Putamen (tissue), 1 donor: ENCODE measurements at regions not wholly inside any gene's neighbourhood (a gene's known extent, or its start where the extent isn't known, plus 50 kb on each side); places are given as distances from the start of the nearest gene placed in this dataset.
A peak's percentile ranks its signal among the peaks of the same experiment; 100 is the strongest.

Experiments used
- DNase-seq: peaks from one replicate; pipeline ENCODE4 v3.0.0-alpha.2; 2016; ENCODE audit warnings: low spot score

GRCh38 chr10:10901906-10902305, 115.8 kb upstream of the CELF2 start:
- no peak for DNase-seq

DNA sequence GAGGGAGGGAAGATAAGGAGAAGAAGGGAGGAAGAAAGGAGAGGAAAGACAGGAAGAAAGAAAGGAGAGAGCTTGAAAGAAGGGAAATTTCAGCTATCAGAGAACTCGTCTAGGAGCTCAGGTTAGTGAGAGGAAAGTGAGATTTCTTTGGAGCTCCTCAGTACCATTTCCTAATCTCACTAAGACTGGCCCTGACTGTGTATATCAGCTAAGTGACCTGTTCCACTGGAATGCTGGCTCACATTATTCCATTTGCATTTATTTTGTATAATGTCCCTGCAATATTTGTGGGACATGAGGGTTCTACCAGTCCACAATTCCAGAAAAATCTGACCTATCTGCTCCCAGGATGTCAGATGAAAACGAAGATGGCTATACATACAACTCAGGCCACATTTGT, 114.7 kb upstream of the CELF2 start:
- no peak for DNase-seq

DNA sequence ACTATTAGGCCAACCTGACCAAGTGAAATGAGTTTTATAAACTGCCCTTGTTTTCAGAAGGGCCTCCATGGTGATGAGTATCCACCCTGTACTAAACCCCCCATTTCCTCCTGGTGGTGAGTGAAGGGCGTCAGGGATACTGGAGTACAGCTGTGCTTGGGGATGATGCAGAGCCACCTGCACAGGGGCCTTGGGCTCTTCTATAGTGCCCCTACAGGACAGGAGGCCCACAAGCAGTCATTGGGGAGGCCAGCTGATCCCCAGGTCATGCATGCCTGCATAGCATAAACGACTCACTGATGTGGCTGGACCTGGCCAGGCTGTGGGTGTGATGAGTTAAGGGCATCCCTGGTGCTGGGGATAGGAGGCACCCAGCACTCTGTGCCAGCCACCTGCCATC, 114.1 kb upstream of the CELF2 start:
- no peak for DNase-seq

- no peak for DNase-seq
Measured at GRCh38 chr10:10910634-10911033, 107.0 kb upstream of the CELF2 start.

DNA sequence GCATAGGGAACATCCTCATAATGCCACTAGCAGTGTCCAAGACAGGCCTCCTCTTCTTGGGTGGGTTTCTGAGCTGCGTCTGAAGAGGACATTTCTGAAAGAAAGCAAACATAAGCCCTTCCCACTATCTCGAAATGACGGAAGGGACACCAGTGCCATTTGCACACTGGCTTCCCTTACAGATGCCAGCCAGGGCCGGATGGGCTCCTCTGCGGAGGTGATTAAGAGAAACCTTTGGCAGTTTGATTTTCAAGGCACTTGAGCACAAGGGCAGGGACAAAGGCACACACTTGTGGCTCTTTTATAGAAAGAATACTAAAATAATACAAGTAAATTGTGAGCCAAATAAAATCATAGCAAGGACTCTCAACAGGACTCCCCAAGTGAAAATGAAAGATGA, 106.6 kb upstream of the CELF2 start:
- DNase-seq, result no peak

- DNase-seq, result no peak
Measured at GRCh38 chr10:10911471-10911921, 106.2 kb upstream of the CELF2 start.

DNA sequence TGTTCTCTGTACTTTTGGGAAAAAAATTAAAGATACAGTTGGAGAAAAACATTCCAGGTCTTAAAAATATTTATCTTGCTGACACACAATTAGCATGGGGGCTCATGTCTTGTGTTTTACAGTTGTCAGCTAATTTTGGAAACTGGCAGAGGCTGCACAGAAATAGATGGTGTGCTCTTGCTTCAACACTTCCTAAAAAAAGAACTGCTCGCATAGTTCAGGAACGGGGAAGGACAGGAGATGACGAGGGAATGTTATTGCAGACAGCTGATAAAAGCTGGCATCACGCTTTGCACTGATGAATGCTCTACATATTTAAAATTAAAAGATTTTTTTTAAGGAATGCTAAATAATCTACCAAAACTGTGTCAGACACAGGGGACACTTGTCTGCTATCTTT, 103.5 kb upstream of the CELF2 start:
- DNase-seq, result peak; percentile 75

- DNase-seq, result no peak
Measured at GRCh38 chr10:10915215-10915614, 102.5 kb upstream of the CELF2 start.

- no peak for DNase-seq
Measured at GRCh38 chr10:10917031-10917430, 100.6 kb upstream of the CELF2 start.

- DNase-seq, result no peak
Measured at GRCh38 chr10:10919976-10920375, 97.7 kb upstream of the CELF2 start.

- no peak for DNase-seq
Measured at GRCh38 chr10:10921826-10922461, 95.7 kb upstream of the CELF2 start.

DNA sequence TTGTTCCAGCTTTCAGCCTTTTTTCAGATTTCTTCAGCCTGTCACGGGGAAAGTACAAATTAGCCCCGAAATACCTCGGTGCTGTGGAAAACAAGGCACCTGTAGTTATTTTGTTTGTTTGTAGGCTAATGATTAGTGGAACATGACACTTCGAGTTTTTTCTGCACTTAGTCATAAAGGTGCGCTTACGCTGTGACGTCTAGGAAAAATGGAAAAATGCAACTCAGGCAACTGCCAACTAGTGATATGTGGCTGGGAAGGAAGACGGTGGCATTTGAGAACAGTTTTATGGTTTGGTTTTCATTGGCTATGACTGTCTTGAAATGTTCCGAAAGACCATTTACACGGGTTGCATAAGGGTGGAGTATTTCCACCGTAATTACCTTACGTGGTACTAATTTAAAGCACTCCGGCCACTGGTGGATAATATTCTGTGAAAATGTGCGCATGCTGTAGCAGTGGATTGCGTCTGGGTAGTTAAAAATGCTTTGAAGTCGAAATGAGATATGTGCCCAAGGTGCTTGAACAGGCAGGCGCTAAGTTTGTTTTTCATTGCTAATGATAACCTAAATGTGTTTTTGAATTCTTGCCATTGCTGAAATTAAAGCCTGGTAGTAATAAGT, 94.5 kb upstream of the CELF2 start:
- no peak for DNase-seq

DNA sequence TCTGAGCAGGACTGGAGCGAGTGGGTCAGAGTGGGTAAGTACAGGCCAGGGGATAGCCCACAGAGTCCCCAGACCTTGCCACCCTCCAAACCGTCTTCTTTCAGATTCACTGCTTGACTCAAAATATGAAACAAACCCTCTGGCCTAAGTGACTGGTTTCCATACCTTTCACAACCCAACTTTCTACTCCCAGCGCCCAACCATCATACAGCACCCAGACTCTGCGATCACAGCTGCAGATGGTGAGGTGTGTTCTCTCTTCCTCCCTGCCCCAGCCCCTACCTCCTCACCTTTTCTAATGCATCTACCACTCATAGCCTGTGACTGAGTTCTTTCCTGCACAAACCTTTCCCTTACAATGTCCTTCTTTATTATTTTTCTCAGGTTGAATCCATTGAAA, 92.0 kb upstream of the CELF2 start:
- no peak for DNase-seq

- DNase-seq, result no peak
Measured at GRCh38 chr10:10927608-10928007, 90.1 kb upstream of the CELF2 start.

- DNase-seq, result no peak
Measured at GRCh38 chr10:10930979-10931743, 86.5 kb upstream of the CELF2 start.

- DNase-seq, result no peak
Measured at GRCh38 chr10:10935032-10935431, 82.6 kb upstream of the CELF2 start.

- no peak for DNase-seq
Measured at GRCh38 chr10:10938676-10939075, 79.0 kb upstream of the CELF2 start.

- no peak for DNase-seq
Measured at GRCh38 chr10:10941127-10941730, 76.4 kb upstream of the CELF2 start.

DNA sequence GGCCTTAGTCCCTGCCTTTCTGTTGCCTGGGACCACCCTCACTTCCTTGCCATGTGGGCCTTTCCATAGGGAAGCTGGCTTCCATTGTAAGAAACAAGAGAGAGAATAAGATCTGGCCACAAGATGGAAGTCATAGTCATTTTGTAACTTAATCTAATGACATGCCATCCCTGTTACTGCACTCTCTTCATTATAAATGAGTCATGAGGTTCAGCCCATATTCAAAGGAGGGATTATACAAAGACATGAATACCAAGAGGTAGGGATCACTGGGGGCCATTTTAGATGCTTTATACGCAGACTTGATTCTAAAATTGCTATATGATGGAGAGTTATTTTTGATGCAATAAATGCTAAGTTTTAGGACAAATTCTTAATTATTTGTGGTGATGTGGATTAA, 75.2 kb upstream of the CELF2 start:
- no peak for DNase-seq

DNA sequence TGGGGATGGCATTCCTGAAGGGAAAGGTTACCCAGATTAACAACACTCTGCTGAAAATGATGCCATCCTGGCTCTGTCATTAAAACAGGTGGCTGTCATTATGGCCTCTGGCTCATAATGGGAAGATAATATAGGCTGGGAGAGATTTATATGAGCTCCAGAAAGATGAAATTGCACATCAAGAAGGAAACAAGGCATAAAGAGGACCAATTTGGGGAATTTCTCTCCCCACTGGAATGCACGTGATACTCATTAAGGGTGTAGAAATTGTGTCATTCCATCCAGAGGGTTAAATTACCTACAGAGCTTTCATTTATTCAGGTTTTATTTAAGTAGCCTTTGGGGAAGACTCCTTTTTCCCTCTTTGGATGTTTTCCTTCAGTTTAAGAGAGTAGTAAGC, 71.6 kb upstream of the CELF2 start:
- DNase-seq, result no peak

DNA sequence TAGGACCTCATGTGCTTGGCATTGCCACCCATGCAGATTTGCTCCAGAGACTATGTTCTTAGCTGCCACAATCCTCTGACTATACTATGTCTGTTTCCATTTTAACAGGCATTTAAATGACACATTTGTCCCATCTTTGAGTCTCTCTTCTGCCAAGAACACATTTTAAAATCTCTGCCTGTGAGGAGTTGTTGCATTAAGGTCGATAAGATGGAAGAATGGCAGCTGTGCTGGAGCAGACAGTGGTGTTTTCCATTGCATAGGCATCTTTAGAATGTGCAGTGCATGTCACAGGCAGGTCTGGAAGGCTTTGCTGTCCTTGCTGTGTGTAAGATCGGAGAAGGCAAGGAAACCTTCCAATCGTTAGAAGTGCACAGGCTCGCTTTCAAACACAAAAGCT, 70.9 kb upstream of the CELF2 start:
- no peak for DNase-seq

- no peak for DNase-seq
Measured at GRCh38 chr10:10951675-10952074, 66.0 kb upstream of the CELF2 start.

- DNase-seq, result no peak
Measured at GRCh38 chr10:10952800-10953199, 64.9 kb upstream of the CELF2 start.
